MM.1S (cell line): ENCODE measurements at regions not wholly inside any gene's neighbourhood (a gene's known extent, or its start where the extent isn't known, plus 50 kb on each side); places are given as distances from the start of the nearest gene placed in this dataset.

Experiments
- DNase-seq: peaks from one replicate; pipeline ENCODE4 v3.0.0-alpha.2; 2015
- H2AFZ ChIP-seq: fragments of 300-600 bp; sonication (generic); 2 replicates; pipeline ENCODE4 v1.6.0; 2016; ENCODE audit warnings: antibody characterized with exemption, low read length
- H3F3A ChIP-seq: fragments of 300-600 bp; sonication (generic); 2 replicates; pipeline ENCODE4 v1.6.1; 2016; ENCODE audit warnings: mild to moderate bottlenecking, antibody characterized with exemption, low read length, moderate library complexity, mixed read lengths; ENCODE audit not compliant: insufficient read depth
- H3K27ac ChIP-seq: fragments of 300-600 bp; sonication (generic); 2 replicates; pipeline ENCODE4 v1.5.1; 2016; ENCODE audit warnings: mild to moderate bottlenecking, low read length
- H3K27me3 ChIP-seq: fragments of 300-600 bp; sonication (generic); replicated peaks from 2 replicates; pipeline ENCODE4 v1.6.0; 2016; ENCODE audit warnings: low read length; ENCODE audit not compliant: insufficient read depth
- H3K36me3 ChIP-seq: fragments of 300-600 bp; sonication (generic); replicated peaks from 2 replicates; pipeline ENCODE4 v1.6.1; 2016; ENCODE audit warnings: mild to moderate bottlenecking, low read length, mixed read lengths; ENCODE audit not compliant: insufficient read depth
- H3K4me1 ChIP-seq: fragments of 300-600 bp; sonication (generic); 2 replicates; pipeline ENCODE4 v1.6.1; 2016; ENCODE audit warnings: low read length, mixed read lengths
- H3K4me2 ChIP-seq: fragments of 300-600 bp; sonication (generic); 2 replicates; pipeline ENCODE4 v1.6.0; 2016; ENCODE audit warnings: low read depth, low read length
- H3K4me3 ChIP-seq: fragments of 300-600 bp; sonication (generic); 2 replicates; pipeline ENCODE4 v1.5.1; 2016; ENCODE audit warnings: low read length, mixed read lengths
- H3K79me2 ChIP-seq: fragments of 300-600 bp; sonication (generic); 2 replicates; pipeline ENCODE4 v1.6.1; 2016; ENCODE audit warnings: mixed run types, low read length, mixed read lengths
- H3K9ac ChIP-seq: fragments of 300-600 bp; sonication (generic); 2 replicates; pipeline ENCODE4 v1.6.1; 2016; ENCODE audit warnings: low read length, mixed read lengths
- H3K9me2 ChIP-seq: fragments of 300-600 bp; sonication (generic); replicated peaks from 2 replicates; pipeline ENCODE4 v1.6.1; 2016; ENCODE audit warnings: mild to moderate bottlenecking, low read length, mixed read lengths; ENCODE audit not compliant: insufficient read depth
- H3K9me3 ChIP-seq: fragments of 300-600 bp; sonication (generic); replicated peaks from 2 replicates; pipeline ENCODE4 v1.6.1; 2016; ENCODE audit warnings: mild to moderate bottlenecking, low read length, mixed read lengths; ENCODE audit not compliant: insufficient read depth
- H4K20me1 ChIP-seq: fragments of 300-600 bp; sonication (generic); 2 replicates; pipeline ENCODE4 v1.6.1; 2016; ENCODE audit warnings: mild to moderate bottlenecking, low read length, moderate library complexity, mixed read lengths; ENCODE audit not compliant: insufficient read depth
- EZH2 ChIP-seq: fragments of 300-600 bp; sonication (generic); optimal IDR thresholded peaks from 2 replicates; pipeline ENCODE3; 2017; ENCODE audit warnings: low read depth, mild to moderate bottlenecking, antibody characterized with exemption, low read length, mixed read lengths
- EZH2phosphoT487 ChIP-seq: fragments of 300-600 bp; sonication (generic); IDR thresholded peaks from 2 replicates; pipeline ENCODE4 v1.6.1; 2018; ENCODE audit warnings: antibody characterized with exemption, low read length
- TF ChIP-seq, protein P1 (sequence below): fragments of 300-600 bp; sonication (generic); IDR thresholded peaks from 2 replicates; pipeline ENCODE4 v1.5.1; 2016; ENCODE audit warnings: antibody characterized with exemption, low read length, mixed read lengths

DNA sequence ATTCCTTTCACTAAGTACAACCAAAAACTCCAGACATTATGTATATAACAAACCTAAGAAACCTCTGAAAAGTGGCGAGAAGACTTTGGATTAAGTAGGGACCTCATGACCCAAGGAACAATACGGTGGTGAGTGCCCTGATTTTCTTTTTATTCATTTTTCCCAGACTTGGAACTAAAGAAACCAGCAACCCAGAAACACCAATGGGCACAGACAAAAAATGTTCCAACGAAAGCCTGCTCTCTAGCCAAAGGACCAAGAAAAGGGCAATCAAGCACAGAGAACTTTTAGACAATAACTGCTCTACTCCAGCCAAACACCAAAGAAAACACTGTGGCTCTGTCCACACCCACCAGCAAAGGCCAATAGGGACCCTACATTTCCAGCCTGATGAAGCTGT lies 66.2 kb upstream of the SSBP2 start:
- H2AFZ ChIP-seq = no peak overlapping the region
- peaks cover 10% of the 10 kb centered on the region for H3K4me1 ChIP-seq
- no peaks in the 10 kb centered on the region for H4K20me1 ChIP-seq
- no peak overlapping the region for H3K9ac ChIP-seq
- no peak overlapping the region for H3K27ac ChIP-seq
- H3K36me3 ChIP-seq = no peaks in the 10 kb centered on the region
- H3K4me3 ChIP-seq = no peak overlapping the region
- H3F3A ChIP-seq = no peaks in the 10 kb centered on the region
- H3K9me3 ChIP-seq = no peaks in the 10 kb centered on the region
- no peak overlapping the region for H3K4me2 ChIP-seq
- no peak for DNase-seq
- TF ChIP-seq, protein P1, sequence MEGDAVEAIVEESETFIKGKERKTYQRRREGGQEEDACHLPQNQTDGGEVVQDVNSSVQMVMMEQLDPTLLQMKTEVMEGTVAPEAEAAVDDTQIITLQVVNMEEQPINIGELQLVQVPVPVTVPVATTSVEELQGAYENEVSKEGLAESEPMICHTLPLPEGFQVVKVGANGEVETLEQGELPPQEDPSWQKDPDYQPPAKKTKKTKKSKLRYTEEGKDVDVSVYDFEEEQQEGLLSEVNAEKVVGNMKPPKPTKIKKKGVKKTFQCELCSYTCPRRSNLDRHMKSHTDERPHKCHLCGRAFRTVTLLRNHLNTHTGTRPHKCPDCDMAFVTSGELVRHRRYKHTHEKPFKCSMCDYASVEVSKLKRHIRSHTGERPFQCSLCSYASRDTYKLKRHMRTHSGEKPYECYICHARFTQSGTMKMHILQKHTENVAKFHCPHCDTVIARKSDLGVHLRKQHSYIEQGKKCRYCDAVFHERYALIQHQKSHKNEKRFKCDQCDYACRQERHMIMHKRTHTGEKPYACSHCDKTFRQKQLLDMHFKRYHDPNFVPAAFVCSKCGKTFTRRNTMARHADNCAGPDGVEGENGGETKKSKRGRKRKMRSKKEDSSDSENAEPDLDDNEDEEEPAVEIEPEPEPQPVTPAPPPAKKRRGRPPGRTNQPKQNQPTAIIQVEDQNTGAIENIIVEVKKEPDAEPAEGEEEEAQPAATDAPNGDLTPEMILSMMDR = no peak
- TF ChIP-seq EZH2 (no peak), EZH2phosphoT487 (no peak)
- no peaks in the 10 kb centered on the region for H3K9me2 ChIP-seq
- H3K27me3 ChIP-seq = no peaks in the 10 kb centered on the region
- H3K79me2 ChIP-seq = no peaks in the 10 kb centered on the region

DNA sequence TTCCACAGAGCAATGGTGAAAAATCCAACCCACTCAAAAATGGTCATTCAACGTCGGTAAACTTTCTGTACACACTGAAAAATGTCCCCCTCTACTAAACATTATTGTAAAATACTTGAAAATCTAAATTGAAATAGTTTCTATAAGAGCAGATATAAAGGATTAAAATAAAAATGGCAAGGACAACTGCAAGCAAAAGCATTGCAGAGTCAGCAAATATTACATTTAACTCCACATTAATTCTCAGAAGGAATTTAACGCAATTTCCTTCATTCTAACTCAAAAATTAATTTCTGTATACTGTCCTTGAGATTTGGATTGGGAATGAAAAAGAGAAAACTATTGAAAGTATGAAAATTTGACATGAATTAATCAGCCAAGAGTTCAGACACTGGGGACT lies 64.4 kb upstream of the SSBP2 start:
- H3K9ac ChIP-seq = no peak overlapping the region
- no peak overlapping the region for H2AFZ ChIP-seq
- H3K9me3 ChIP-seq = no peaks in the 10 kb centered on the region
- H3K36me3 ChIP-seq = no peaks in the 10 kb centered on the region
- H3K79me2 ChIP-seq = no peaks in the 10 kb centered on the region
- H3K27ac ChIP-seq = no peak overlapping the region
- H4K20me1 ChIP-seq = no peaks in the 10 kb centered on the region
- H3K27me3 ChIP-seq = no peaks in the 10 kb centered on the region
- TF ChIP-seq, protein P1 = no peak
- H3F3A ChIP-seq = no peaks in the 10 kb centered on the region
- peaks cover 10% of the 10 kb centered on the region for H3K4me1 ChIP-seq
- H3K4me2 ChIP-seq = no peak overlapping the region
- no peak overlapping the region for H3K4me3 ChIP-seq
- H3K9me2 ChIP-seq = no peaks in the 10 kb centered on the region
- no peak for DNase-seq

DNA sequence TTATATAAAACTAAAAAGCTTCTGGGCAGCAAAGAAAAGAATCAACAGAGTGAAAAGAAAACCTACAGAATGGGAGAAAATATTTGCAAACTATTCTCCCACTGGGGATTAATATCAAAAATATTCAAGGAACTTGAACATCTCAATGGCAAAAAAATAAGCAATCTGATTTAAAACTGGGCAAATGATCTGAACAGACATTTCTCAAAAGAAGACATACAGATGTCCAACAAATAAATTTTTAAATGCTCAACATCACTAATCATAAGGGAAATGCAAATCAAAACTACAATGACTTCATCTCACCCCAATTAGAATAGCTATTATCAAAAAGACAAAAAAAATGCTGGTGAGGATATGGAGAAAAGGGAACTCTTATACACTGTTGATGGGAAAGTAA lies 57.2 kb upstream of the SSBP2 start:
- H3K9me3 ChIP-seq = no peaks in the 10 kb centered on the region
- H3K9ac ChIP-seq = no peak overlapping the region
- H3K9me2 ChIP-seq = no peaks in the 10 kb centered on the region
- H4K20me1 ChIP-seq = no peaks in the 10 kb centered on the region
- no peak overlapping the region for H3K4me3 ChIP-seq
- H3K79me2 ChIP-seq = no peaks in the 10 kb centered on the region
- H2AFZ ChIP-seq = no peak overlapping the region
- H3F3A ChIP-seq = no peaks in the 10 kb centered on the region
- peaks cover 12% of the 10 kb centered on the region for H3K4me1 ChIP-seq
- no peaks in the 10 kb centered on the region for H3K36me3 ChIP-seq
- TF ChIP-seq EZH2phosphoT487 (no peak), EZH2 (no peak)
- TF ChIP-seq, protein P1 = no peak
- no peak overlapping the region for H3K27ac ChIP-seq
- no peak for DNase-seq
- no peaks in the 10 kb centered on the region for H3K27me3 ChIP-seq
- H3K4me2 ChIP-seq = no peak overlapping the region

DNA sequence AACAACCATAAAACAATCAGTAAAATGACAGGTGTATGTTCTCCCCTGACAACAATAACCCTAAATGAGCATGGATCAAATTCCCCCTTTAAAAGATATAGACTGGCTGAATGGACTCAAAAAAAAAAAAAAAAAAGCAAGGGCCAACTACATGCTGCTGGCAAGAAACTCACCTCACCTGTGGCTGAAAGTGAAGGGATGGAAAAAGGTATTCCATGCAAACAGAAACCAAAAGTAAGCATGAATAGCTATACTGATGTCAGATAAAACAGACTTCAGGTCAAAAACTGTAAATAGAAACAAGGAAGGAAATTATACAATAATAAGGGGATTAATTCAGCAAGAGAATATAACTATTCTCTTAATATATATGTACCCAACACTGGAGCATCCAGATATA lies 54.2 kb upstream of the SSBP2 start:
- H3K4me2 ChIP-seq = peak overlapping the region; percentile 38

More for the DNA sequence above, 54.2 kb upstream of the SSBP2 start:
- no peaks in the 10 kb centered on the region for H3K27me3 ChIP-seq
- H3K9me2 ChIP-seq = no peaks in the 10 kb centered on the region
- H3F3A ChIP-seq = no peaks in the 10 kb centered on the region
- peaks cover 12% of the 10 kb centered on the region for H3K4me1 ChIP-seq
- no peak overlapping the region for H2AFZ ChIP-seq
- peak; percentile 86 for DNase-seq
- H3K9me3 ChIP-seq = no peaks in the 10 kb centered on the region
- no peaks in the 10 kb centered on the region for H3K36me3 ChIP-seq
- no peaks in the 10 kb centered on the region for H4K20me1 ChIP-seq
- no peak overlapping the region for H3K27ac ChIP-seq
- no peaks in the 10 kb centered on the region for H3K79me2 ChIP-seq
- no peak for TF ChIP-seq EZH2
- TF ChIP-seq, protein P1 = no peak
- TF ChIP-seq EZH2phosphoT487 = no peak
- no peak overlapping the region for H3K4me3 ChIP-seq
- no peak overlapping the region for H3K9ac ChIP-seq
